GM12878 (cell line): ENCODE measurements at regions not wholly inside any gene's neighbourhood (a gene's known extent, or its start where the extent isn't known, plus 50 kb on each side); places are given as distances from the start of the nearest gene placed in this dataset.

Experiments
- ATAC-seq: fragments of 200-7000 bp; cut with Tn5 transposase; 3 replicates; pipeline ENCODE4 v1.9.1; 2020; ENCODE audit warnings: mild to moderate bottlenecking, moderate library complexity
- BruUV-seq: library from RNA; stranded (reverse); fragments of 400-500 nt; replicated peaks from 2 replicates; lab custom pipeline; 2021; lab: Mats Ljungman, UMichigan
- CTCF ChIA-PET: fragments of 300-600 bp; sonication (Branson Sonifier 250); formaldehyde crosslinking; extraction: SDS; loops from one replicate; lab custom pipeline; 2021; ENCODE audit warnings: inconsistent platforms; lab: Yijun Ruan, JAX
- POLR2A ChIA-PET: fragments of 350-600 bp; formaldehyde crosslinking; extraction: SDS; loops from one replicate; lab custom pipeline; 2021; ENCODE audit warnings: inconsistent platforms; lab: Charles Lee
- RAD21 ChIA-PET: fragments of 300-600 bp; sonication (Branson Sonifier 250); formaldehyde crosslinking; loops from one replicate; lab custom pipeline; 2023; ENCODE audit warnings: antibody characterized with exemption; ENCODE audit not compliant: unreplicated experiment; lab: Charles Lee
- SMC1A ChIA-PET: fragments of 300-600 bp; sonication (Branson Sonifier 250); formaldehyde crosslinking; loops from one replicate; lab custom pipeline; 2023; ENCODE audit not compliant: unreplicated experiment, uncharacterized antibody; lab: Charles Lee
- DNase-seq: peaks from one replicate; pipeline ENCODE4 v3.0.0-alpha.2; 2011; ENCODE audit warnings: low read depth, low spot score
- FAIRE-seq: peaks from 3 replicates; lab custom pipeline; 2011; peaks lifted over from hg19 to GRCh38; lab: Jason Lieb, UNC
- H2AFZ ChIP-seq: 2 replicates; pipeline ENCODE4 v1.6.0; 2011; ENCODE audit warnings: low read depth, low read length, control low read depth; ENCODE audit not compliant: control insufficient read depth
- H3K27ac ChIP-seq: 2 replicates; pipeline ENCODE4 v1.5.1; 2011; ENCODE audit warnings: control low read depth; ENCODE audit not compliant: control insufficient read depth, insufficient read depth
- H3K27me3 ChIP-seq, 2 experiments: replicated peaks in 1 of 2; 2 replicates each; pipeline versions ENCODE4 v1.6.0 to v1.6.1; 2011; ENCODE audit warnings: low read length in 1 of 2; ENCODE audit not compliant: control insufficient read depth in 2 of 2, insufficient read depth in 2 of 2
- H3K36me3 ChIP-seq, 2 experiments: 2 replicates each; pipeline ENCODE4 v1.5.1; 2011; ENCODE audit warnings: low read length in 1 of 2; ENCODE audit not compliant: control insufficient read depth in 2 of 2, insufficient read depth in 2 of 2
- H3K4me1 ChIP-seq: 2 replicates; pipeline ENCODE4 v1.6.1; 2011; ENCODE audit warnings: mild to moderate bottlenecking, low read length, moderate library complexity, mixed read lengths; ENCODE audit not compliant: control insufficient read depth, insufficient read depth
- H3K4me2 ChIP-seq: 2 replicates; pipeline ENCODE4 v1.6.0; 2011; ENCODE audit warnings: control low read depth; ENCODE audit not compliant: control insufficient read depth, insufficient read depth
- H3K4me3 ChIP-seq: fragments of 200-600 bp; sonication (generic); 2 replicates; pipeline ENCODE4 v1.5.1; 2016
- H3K79me2 ChIP-seq: 2 replicates; pipeline ENCODE4 v1.6.0; 2011; ENCODE audit warnings: low read length; ENCODE audit not compliant: control insufficient read depth, insufficient read depth
- H3K9ac ChIP-seq: 2 replicates; pipeline ENCODE4 v1.8.0; 2011; ENCODE audit warnings: low read length, control low read depth, mixed read lengths; ENCODE audit not compliant: control insufficient read depth, insufficient read depth
- H3K9me3 ChIP-seq: replicated peaks from 3 replicates; pipeline ENCODE4 v1.5.1; 2011; ENCODE audit warnings: mild to moderate bottlenecking, low read length; ENCODE audit not compliant: control insufficient read depth, insufficient read depth
- H4K20me1 ChIP-seq: 2 replicates; pipeline ENCODE4 v1.6.0; 2011; ENCODE audit not compliant: control insufficient read depth, insufficient read depth
- ATF7 ChIP-seq: fragments of 450-650 bp; IDR thresholded peaks from 2 replicates; pipeline ENCODE4 v1.6.1; 2016; ENCODE audit warnings: low read depth, mild to moderate bottlenecking
- CEBPB ChIP-seq, 2 experiments: fragments of 150-350 bp in 1 of 2; IDR thresholded peaks; 2 replicates each; pipeline ENCODE4 v1.6.1; 2012 to 2014; ENCODE audit warnings: low read depth in 2 of 2, low read length in 2 of 2, borderline replicate concordance in 1 of 2, inconsistent platforms in 1 of 2
- E2F8 ChIP-seq: fragments of 450-650 bp; IDR thresholded peaks from 2 replicates; pipeline ENCODE4 v1.6.1; 2018; ENCODE audit warnings: mild to moderate bottlenecking, low read depth, moderate library complexity; ENCODE audit not compliant: partially characterized antibody
- ELK1 ChIP-seq: IDR thresholded peaks from 2 replicates; pipeline ENCODE4 v1.6.1; 2012; ENCODE audit warnings: low read depth, low read length, improper control_type of control experiment
- FOXK2 ChIP-seq: fragments of 450-650 bp; IDR thresholded peaks from 2 replicates; pipeline ENCODE4 v1.6.1; 2017; ENCODE audit warnings: mild to moderate bottlenecking, moderate library complexity
- HCFC1 ChIP-seq: fragments of 150-350 bp; IDR thresholded peaks from 2 replicates; pipeline ENCODE4 v1.6.1; 2014; ENCODE audit warnings: low read length
- HDGF ChIP-seq: fragments of 450-650 bp; IDR thresholded peaks from 2 replicates; pipeline ENCODE4 v1.6.1; 2016; ENCODE audit warnings: antibody characterized with exemption
- LARP7 ChIP-seq: fragments of 450-650 bp; IDR thresholded peaks from 2 replicates; pipeline ENCODE4 v1.6.1; 2017; ENCODE audit warnings: mild to moderate bottlenecking
- NR2C1 ChIP-seq: fragments of 450-650 bp; IDR thresholded peaks from 2 replicates; pipeline ENCODE4 v1.6.1; 2017; ENCODE audit warnings: antibody characterized with exemption, mild to moderate bottlenecking, moderate library complexity
- POLR2AphosphoS2 ChIP-seq: IDR thresholded peaks from 2 replicates; pipeline ENCODE4 v1.6.1; 2011; ENCODE audit warnings: low read depth, mild to moderate bottlenecking, low read length, improper control_type of control experiment, moderate library complexity
- PRDM15 ChIP-seq: fragments of 450-650 bp; formaldehyde crosslinking; IDR thresholded peaks from 2 replicates; pipeline ENCODE4 v1.4.0; 2020; ENCODE audit warnings: mild to moderate bottlenecking, moderate library complexity
- SIN3A ChIP-seq: IDR thresholded peaks from 2 replicates; pipeline ENCODE4 v1.6.1; 2012; ENCODE audit warnings: low read depth, low read length, improper control_type of control experiment
- TAF1 ChIP-seq: IDR thresholded peaks from 2 replicates; pipeline ENCODE4 v1.6.1; 2011; ENCODE audit warnings: mild to moderate bottlenecking, low read depth, low read length, borderline replicate concordance
- TCF7 ChIP-seq: IDR thresholded peaks from 2 replicates; pipeline ENCODE4 v1.6.1; 2014; ENCODE audit warnings: antibody characterized with exemption, borderline replicate concordance
- YBX1 ChIP-seq: fragments of 450-650 bp; IDR thresholded peaks from 2 replicates; pipeline ENCODE4 v1.6.1; 2016; ENCODE audit warnings: antibody characterized with exemption
- ZNF207 ChIP-seq: fragments of 450-650 bp; IDR thresholded peaks from 2 replicates; pipeline ENCODE4 v1.6.1; 2014; ENCODE audit warnings: antibody characterized with exemption, mild to moderate bottlenecking, borderline replicate concordance
- WGBS: methylation state at CpG from one replicate; pipeline ENCODE4 v1.1.6; 2016; ENCODE audit warnings: low lambda C conversion rate; ENCODE audit not compliant: insufficient replicate concordance, insufficient coverage; ENCODE audit errors: missing lambda C conversion rate; 5-methylcytosine and 5-hydroxymethylcytosine counted together
- in situ Hi-C: fragments of 300-500 bp; cut with MboI; formaldehyde crosslinking; loops from 9 replicates; pipeline ENCODE4 v1.14.3; 2018; ENCODE audit warnings: mixed read lengths
- intact Hi-C: fragments of 100-400 bp; cut with micrococcal nuclease; formaldehyde crosslinking; loops from one replicate; pipeline ENCODE4 v1.14.2; 2022; ENCODE audit not compliant: unreplicated experiment

GRCh38 chr10:108095932-108096925 is 931.7 kb upstream of the SORCS1 start:
- intact Hi-C loops, result no loop called here
- H3K79me2 ChIP-seq, result no peaks in the 10 kb centered on the region
- CTCF ChIA-PET, result interaction anchor here (1.1 kb wide), 1 partner anchor 108 kb away, joined by 3 read pairs; no protein-coding TSS in a partner anchor
- BruUV-seq, result no TSS peak
- H3K9ac ChIP-seq, result no peak overlapping the region
- in situ Hi-C loops, result no loop called here
- 44% methylated on average over 7 of the region's 7 CpGs for WGBS
- no peaks in the 10 kb centered on the region for H3K27me3 ChIP-seq
- DNase-seq, result no peak
- H2AFZ ChIP-seq, result no peak overlapping the region
- H3K9me3 ChIP-seq, result no peaks in the 10 kb centered on the region; the same call in 2 of the 3 replicates
- no peak overlapping the region for H3K4me3 ChIP-seq
- ATAC-seq, result no peak
- no peaks in the 10 kb centered on the region for H3K36me3 ChIP-seq
- RAD21 ChIA-PET, result no interaction called here
- no peak for FAIRE-seq
- no peak overlapping the region for H3K4me2 ChIP-seq
- no peaks in the 10 kb centered on the region for H4K20me1 ChIP-seq
- SMC1A ChIA-PET, result interaction anchor here (1.1 to 1.7 kb wide), 2 partner anchors 26 to 108 kb away, joined by 4 to 5 read pairs; no protein-coding TSS in a partner anchor
- POLR2A ChIA-PET, result interaction anchor here (1.3 kb wide), 1 partner anchor 8 kb away, joined by 3 read pairs; no protein-coding TSS in a partner anchor
- H3K4me1 ChIP-seq, result no peaks in the 10 kb centered on the region
- no peak overlapping the region for H3K27ac ChIP-seq
- TF ChIP-seq ZNF207, result no peak
- no peak for TF ChIP-seq CEBPB (IDR thresholded peaks at IDR 0.05; ENCODE audit: borderline replicate concordance in 1 of 2, low read depth in 2 of 2, low read length in 2 of 2)
- no peak for TF ChIP-seq FOXK2
- TF ChIP-seq YBX1, result no peak
- no peak for TF ChIP-seq SIN3A
- no peak for TF ChIP-seq PRDM15 (CRISPR knock-in tag)
- TF ChIP-seq HDGF, result no peak
- TF ChIP-seq POLR2AphosphoS2, result no peak
- TF ChIP-seq NR2C1, result no peak
- TF ChIP-seq ATF7, result no peak
- TF ChIP-seq E2F8, result no peak
- TF ChIP-seq TAF1, result no peak
- no peak for TF ChIP-seq LARP7
- no peak for TF ChIP-seq ELK1
- no peak for TF ChIP-seq TCF7
- TF ChIP-seq HCFC1, result no peak
